Suppressor macrophage (primary cell): ENCODE measurements at regions not wholly inside any gene's neighbourhood (a gene's known extent, or its start where the extent isn't known, plus 50 kb on each side); places are given as distances from the start of the nearest gene placed in this dataset.
A peak's percentile ranks its signal among the peaks of the same experiment; 100 is the strongest.

Experiments used
- DNase-seq, 4 experiments: peaks; one replicate each; pipeline ENCODE4 v3.0.0-alpha.2; 2020 to 2022

DNA sequence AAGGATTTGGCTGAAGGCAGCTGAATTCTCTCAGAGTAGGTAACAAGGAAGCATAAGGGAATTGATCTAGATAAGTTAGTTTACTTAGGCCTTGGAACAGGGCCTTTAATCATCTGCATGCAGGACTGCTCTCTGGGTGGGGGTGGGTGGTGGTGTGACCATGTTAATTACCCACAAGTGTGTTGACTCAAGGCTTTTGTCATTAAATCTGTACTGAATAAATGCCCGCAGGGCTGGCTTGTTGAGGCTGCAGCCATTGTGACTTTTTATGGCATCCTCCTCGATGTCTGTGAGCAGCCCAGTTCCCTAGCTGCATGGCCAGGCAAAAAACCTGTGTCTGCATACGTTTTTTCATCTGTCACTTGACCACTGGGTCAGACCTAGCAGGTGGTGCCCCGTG is 63.5 kb upstream of the ASCC3 start:
- DNase-seq = no peak

DNA sequence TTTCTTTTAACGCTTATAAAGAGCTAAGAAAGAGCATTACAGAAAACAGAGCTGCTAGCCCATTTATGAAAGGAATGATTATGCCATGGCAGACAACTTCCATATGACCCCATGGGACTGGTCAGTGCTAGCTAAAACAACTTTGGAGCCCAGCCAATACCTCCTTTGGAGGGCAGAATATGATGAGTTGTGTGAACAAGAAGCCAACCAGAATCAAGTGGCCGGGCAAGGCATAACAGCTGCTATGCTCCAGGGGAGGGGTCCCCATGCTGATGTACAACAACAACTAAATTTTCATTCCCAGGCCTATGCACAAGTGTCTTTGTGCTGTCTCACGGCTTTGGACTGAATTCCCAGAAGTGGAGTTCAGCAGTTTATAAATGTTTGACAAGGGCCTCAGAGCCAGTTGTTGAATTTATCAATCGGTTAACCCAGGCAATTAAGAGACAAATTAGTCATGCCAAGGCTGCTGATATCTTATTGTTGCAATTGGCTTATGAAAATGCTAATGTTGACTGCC is 65.0 kb upstream of the ASCC3 start:
- DNase-seq = no peak

DNA sequence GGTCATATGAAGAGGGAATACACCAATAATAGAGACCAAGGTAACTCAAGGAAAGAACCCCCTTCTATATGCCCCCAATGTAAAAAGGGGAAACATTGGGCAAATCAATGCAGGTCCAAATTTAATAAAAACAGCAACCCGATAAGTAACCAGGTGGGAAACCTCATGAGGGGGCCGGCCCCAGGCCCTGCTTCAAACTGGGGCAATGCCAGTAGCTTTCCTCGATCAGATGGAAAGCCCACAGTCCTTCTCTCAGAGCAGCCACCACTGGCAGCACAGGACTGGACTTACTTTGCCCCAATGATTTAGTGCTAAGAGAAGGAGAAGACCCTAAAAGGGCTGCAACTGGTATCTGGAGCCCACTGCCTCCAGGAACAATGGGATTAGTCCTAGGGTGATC is 65.6 kb upstream of the ASCC3 start:
- DNase-seq = no peak

DNA sequence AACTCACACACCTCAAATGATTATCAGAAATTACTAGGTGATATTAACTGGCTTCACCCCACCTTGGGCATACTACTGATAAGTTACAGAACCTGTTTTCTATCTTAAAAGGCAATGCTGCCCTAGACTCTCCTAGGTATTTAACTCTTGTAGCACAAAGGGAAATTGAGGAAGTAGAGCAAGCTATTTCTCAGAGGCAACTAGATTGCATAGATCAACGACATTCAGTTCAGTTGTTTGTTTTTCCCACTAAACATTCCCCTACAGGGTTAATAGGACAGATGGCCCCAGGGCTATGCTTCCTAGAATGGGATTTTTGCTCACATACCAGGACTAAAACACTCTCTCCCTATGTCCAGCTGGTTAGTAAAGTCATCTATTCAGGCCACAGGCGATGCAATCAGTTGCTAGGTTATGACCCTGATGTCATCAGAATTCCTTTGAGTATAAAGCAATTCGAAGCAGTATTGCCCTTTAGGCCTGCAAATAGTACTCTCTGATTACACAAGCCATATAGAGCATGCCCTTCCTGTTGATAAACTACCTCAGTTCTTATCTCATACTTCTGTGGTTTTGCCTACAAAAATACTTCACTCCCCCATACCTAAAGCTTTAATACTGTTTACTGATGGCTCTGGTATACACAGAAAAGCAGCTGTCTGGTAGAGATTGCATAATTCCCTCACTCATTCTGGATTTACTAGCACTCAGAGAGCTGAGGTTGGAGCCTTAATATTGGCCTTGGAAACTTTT is 67.4 kb upstream of the ASCC3 start:
- DNase-seq = peak in 2 of 4 experiments; percentile 3 to 12

DNA sequence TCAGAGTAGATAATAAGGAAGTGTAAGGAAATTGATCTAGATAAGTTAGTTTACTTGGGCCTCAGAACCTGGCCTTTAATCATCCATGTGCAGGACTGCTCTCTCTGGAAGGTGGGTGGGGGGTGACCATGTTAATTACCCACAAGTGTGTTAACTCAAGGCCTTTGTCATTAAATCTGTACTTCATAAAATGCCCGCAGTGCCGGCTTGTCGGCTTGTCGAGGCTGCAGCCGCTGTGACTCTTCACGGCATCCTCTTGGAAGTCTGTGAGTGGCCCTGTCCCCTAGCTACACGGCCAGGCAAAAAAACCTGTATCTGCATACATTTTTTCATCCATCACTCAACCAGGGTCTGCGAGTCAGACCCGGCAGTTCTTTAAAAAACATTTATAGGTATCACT is 70.9 kb upstream of the ASCC3 start:
- DNase-seq = no peak

DNA sequence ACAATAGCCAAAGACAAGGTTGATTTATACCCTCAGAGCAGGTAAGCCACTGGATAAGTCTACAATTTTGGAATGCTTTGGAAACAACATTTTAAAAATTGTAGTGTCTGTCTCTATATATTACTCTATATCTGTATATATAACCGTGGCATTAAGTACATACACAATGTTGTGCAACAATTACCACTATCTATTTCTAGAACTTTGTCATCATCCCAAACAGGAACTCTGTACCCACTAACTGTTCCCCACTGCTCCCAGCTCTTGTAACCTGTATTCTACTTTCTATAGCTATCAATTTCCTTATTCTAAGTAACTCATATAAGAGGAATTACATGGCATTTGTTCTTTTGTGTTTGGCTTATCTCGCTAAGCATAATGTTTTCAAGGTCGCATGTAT is 78.2 kb upstream of the ASCC3 start:
- DNase-seq = peak in 2 of 4 experiments; percentile 29 to 54

DNA sequence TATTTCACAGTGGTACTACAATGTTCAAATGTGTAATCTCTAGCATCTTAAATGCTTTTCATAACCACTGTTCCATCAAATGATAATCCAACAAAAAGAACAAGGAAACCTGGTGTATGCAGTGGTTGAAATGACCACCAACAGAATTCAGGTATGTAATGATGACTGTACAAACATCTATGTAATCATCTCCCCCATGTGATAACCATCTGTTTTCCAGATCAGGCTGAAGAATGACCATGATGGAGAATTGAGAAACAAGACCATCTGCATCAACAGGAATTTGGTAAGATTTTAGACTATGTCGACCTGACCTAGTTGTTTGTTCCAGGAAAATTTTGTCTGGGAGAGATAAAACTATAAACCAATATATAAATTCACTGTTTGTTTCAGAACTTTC is 81.3 kb upstream of the ASCC3 start:
- no peak for DNase-seq

DNA sequence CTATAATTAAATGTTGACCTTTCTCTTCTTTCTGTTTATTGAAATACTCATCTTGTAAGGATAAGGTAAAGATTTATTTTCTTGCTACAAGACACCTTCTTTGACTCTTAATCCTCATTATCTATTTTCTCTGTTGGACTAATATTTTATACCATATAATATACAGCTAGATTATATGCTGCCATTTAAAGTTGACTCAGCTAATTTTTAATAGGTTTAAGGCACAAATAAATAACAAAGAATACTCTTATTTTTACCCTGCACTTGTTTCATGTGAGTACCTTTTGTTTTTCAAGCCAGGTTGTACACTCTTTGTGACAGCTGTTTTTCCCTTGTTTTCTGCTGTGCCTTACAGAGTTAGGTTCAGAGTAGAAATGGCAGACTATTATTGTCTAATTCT is 83.9 kb upstream of the ASCC3 start:
- DNase-seq = no peak

DNA sequence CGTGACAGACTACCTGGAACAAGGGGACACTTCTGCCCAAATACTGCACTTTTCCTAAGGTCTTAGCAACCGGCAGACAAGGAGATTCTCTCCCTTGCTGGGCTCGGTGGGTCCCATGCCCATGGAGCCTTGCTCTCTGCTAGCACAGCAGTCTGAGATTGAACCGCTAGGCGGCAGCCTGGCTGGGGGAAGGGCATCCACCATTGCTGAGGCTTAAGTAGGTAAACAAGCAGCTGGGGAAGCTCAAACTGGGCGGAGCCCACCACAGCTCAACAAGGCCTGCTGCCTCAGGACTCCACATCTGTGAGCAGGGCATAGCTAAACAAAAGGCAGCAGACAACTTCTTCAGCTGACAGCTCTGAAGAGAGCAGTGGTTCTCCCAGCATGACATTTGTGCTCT is 87.8 kb upstream of the ASCC3 start:
- no peak for DNase-seq

DNA sequence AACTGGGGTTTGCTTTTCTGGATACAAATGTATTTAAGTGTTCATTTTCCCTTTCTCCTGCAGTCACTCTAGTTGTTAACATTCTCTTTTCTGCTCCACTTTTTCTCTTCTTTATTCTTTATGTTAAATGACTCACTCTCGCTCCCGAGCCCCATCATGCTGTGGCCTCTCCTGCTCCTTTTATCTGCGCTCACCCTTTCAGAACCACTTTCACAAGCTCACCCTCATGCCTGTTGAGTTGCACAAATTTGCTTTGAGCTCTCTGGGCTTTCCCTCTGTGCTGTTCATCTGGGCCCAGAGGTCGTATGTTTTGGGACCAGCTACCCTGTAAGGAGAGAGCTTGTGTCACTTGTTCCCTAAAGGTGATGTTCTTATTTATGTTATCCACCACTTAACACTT is 98.1 kb upstream of the ASCC3 start:
- DNase-seq = no peak

DNA sequence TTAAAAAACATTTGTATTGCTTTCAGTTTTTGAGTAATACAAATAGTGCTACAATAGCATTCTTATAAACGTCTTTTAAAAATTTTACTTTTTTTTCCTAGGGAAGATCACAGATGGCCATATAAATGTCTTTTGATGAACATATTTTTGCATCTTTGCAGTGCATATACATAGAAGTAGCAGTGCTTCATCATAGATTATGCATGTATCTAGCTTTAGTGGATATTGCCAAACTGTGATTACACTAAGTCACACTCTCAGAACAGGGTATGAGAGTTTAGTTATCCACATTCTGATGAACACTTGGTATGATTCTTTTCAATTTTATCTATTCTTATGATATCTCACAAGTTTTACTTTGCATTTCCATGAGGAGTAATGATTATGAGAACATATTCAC is 99.8 kb upstream of the ASCC3 start:
- DNase-seq = no peak

DNA sequence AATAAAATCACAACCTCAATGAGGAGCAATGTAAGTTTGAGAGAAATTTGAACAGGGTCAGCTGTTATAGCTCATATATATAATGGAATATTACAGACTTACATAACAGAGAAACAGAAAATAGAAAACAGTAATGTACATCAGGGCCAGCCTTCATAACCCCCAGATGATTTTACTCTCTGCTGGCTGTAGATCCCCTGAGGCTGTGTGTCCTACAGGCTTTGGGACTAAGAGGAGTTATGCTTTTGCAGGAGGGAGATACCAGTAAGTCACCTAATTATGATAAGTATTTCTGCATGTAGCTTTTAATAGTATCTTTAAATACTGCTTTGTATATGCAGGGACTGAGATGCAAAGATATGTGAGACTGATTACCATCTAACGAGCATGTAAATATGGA is 105.8 kb upstream of the ASCC3 start:
- no peak for DNase-seq

DNA sequence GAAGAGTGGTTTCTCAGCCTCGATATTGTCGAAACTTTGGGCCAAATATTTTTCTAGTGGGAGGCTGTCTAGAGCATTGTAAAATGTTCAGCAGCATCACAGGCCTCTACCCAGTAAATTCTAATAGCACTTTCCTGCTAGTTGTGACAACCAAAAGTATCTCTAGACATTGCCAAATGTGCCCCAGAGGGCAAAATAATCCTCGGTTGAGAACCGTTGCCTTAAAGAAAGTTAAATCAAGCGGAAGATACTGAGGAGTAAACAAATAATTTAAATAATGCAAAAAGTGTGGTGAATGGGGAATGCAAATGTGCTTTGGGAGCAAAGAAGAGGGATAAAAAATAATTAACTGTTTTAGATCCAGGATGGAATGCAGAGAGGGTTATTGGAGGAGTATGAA is 106.4 kb upstream of the ASCC3 start:
- DNase-seq = no peak

DNA sequence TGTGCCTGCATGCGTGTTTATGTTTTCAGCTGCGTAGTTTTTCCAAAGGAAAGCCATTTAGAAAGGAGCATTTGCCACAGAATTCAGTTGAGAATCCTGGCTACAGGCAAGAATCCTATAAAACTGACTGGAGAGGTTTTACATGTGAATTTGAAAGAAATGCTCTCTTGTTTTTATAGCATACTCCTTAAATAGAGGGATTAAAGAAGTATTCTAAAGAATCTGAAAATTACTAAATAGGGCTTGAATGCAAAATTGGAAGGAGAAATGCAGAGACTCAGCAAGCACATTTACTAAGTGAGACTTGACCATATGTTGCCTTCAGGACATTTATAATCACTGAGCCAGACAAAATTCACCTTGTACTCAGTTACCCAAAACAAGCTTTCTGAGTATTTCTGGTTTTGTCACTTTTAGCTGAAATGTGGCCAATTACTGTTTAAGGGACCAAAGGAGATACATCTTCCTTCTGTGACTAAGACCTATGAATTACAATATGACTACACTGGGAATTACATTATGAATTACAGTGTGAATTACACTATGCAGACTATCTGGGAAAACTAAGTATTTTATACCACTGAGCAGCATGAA is 107.4 kb upstream of the ASCC3 start:
- DNase-seq = no peak

DNA sequence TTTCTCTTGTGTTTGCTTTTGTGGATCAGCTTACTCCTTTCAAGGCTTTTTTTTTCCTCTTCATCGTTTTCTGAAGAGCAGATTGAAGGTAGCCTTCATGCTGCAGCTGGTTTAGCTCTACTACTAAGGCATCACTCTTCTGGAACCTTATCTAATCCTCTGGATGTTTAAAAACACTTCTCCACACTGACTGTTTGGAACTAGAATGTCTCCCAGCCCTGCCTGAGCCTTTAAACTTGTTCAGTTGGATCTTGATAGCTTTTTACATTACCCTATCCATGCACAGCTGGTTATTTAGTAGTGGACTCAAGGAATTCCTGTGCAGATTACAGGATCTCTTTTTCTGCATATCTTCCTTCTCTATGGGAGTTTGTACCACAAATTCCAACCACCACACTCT is 108.9 kb upstream of the ASCC3 start:
- DNase-seq = no peak

DNA sequence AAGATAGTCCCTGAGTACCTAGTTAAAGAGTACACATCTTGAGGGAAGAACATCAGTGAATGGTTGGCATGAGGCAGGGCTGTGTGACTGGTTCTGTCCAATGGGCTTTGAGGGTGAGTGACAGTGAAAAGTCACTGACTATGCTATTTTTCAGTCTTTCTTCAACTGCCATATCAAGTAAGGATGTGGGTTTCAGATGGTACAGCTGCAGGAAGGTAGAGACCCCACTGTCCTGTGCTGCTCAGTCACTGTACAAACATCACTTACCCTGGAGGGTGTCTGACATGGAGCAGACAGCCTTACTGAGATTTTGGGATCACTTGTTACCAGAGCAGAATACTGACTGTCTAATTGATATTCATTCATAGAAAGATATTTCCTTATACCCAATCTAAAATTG is 115.3 kb upstream of the ASCC3 start:
- no peak for DNase-seq

DNA sequence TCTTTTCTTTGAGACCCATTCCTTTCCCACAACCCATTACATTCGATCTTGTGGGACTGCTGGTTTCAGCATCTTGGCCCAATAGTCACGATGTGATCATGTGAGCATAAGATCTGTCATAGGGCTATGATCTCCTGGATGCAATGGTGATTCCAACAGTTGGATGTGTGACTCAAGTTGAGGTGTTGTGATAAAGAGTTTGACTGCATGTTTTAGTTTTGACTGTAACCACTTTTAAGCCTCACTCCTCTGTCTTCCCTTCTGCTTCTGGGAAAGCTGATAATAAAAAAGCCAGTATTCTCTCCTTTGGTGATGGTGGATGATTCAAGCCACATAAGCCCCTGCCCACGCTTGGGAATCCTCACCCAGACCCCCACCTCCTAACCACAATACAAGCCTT is 117.0 kb upstream of the ASCC3 start:
- DNase-seq = no peak

DNA sequence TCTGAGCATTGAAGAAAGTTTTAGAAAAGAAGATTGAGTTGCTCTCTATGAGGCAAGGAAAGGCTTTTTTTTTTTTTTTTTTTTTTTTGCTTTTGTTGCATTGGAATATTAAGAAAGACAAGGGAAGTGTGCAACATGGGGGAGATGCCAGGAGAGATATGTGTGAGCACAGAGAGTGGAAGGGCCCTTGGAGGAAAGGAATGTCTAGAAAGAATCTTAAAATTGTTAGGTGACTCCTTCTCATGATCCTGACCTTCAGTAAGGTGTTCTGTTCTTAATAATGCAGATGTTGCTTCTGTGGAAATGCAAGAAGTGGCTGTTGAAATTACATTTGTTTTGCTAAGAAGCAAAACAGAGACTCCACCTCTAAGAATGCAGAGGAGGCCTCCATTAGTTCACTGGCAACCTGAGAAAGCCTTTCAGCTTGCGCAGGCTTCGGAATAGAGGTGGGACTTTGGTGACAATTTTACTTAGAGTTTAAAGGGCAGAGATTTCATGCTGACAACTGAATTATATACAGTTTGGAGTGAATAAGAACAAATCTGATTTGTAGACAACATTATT is 118.0 kb upstream of the ASCC3 start:
- DNase-seq = no peak

DNA sequence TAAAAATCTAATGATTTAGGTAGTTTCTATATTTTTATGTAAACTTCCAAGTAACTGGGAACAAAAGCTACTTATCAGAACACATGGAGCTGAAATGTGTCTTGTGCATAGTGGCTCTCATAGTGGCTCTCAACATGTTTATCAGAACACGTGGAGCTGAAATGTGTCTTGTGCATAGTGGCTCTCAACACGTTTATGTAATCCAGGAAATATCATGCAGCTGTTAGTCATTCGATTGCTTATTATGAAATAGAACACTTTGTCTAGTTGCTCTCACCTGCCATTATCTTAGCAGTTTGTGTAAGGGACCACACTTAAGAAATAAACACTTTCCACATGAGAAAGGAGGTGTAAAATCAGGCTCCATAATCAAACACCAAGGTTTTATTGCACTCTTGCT is 119.2 kb upstream of the ASCC3 start:
- DNase-seq = peak in 1 of 4 experiments; percentile 1

DNA sequence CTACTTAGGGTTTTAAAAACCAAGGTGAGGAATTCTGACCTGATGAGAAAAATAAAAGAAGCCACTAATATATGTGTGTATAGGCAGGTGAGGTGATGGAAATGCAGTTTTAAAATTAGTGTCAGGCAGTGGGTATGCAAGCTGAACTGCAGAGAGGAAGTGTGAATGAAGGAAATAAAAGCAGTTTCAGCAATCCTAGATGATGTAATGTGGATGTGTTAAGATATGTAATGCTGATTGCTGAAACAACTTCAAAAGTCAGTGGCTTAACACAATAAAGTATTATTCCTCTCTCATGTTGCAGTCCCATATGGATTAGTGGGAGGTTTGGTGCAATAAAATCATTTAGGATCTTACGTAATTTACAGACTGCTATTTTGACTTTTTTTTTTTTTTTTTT is 119.9 kb upstream of the ASCC3 start:
- peak in 2 of 4 experiments; percentile 22 to 31 for DNase-seq

DNA sequence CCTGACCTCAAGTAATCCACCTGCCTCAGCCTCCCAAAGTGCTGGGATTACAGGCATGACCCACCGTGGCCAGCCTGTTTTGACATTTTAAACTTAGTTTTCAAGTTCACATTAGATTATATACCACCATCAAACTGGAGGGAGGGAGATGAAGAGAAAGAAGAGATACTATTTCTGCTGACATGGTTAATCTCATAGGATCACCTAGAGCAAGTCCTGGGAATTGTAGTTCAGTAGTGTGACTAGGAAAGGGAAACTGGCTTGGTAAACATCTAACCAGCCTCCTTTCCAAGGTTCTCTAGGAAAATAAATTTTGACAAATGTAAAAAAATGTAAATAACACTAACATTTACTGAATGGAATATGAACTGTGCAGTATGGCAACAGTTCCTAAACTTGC is 120.5 kb upstream of the ASCC3 start:
- DNase-seq = no peak

DNA sequence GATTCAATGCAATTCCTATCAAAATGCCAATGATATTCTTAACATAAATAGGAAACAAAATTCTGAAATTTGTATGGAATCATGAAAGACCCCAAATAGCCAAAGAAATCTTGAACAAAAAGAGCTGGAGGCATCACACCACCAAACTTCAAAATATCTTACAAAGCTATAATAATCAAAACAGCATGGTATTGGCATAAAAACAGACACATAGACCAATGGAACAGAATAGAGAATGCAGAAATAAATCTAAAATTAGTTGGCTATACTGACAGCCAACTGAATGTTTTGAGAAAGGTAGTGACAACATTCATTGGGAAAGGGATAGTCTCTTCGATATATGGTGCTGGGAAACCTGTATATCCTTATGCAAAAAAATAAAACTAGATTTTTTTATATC is 121.9 kb upstream of the ASCC3 start:
- DNase-seq = no peak

DNA sequence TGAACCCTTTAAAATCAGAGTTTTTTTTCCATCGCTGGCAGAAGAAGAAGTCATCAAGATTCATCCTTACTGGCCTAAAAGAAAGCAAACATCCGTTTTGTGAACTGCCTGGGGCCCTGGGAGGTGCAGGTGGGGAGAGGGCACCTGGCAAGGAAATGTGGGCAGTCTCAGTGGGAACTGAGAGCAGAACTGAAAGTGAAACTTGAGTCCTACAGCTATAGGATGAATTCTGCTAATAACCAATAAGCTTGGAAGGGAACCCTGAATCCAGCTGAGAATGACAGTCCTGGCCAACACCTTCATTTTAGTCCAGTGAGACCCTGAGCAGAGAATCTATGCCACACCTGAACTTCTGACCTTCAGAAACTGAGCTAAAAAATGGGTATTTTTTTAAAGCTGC is 130.1 kb upstream of the ASCC3 start:
- DNase-seq = no peak

DNA sequence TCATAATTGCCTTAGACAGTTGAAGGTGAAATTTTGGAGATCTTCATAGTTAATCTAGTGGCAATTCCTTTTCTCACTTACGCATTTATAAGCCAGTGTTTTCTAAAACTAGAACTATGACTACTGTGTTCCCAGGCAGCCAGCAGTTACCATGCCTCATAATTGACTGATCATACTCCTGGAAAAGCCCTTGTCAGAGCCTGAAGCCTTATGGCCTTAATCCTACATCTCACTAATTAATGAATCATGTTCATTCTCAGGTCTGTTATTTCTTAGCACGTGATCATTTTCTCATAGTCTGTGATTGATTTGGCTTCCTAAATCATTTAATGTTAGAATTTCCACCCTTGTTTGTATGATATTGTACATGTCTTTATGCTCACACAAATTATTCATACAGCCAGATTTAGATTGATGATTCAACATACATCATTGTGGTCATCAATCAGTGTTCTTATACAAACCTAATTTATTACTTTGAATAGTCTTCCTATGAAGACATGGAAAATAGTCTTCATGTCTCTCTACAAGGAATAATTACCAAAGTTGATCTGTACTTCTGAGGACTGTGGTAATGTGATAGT is 132.6 kb upstream of the ASCC3 start:
- DNase-seq = no peak
